ENCODE measurements at regions not wholly inside any gene's neighbourhood (a gene's known extent, or its start where the extent isn't known, plus 50 kb on each side); places are given as distances from the start of the nearest gene placed in this dataset.

DNA sequence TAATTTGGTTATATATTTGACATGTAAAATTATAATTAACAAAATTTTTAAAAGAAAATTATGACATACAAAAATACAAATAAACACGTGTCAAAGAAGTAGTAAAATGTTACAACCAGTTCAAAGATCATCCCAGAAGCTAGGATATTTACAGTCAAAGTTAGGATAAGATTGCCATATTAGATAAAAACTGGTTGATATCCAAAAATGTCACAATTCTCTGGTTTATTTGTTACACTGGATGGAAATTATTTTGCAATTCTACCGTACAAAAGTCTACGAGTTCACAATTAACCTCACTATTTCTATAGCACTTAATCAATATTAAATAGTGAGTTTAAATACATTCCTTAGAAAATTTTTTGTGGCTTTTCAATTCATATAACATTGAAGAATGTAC lies 673.8 kb downstream of the GBE1 start:
- H3K27me3 ChIP-seq (ENCODE audit: control insufficient read depth, insufficient read depth, low read length), result no peaks in the 10 kb centered on the region
- in situ Hi-C loops (cut with HindIII; ENCODE audit: low pct_unique_long_range_greater_than_20kb, low sequenced_read_pairs), result no loop called here
- no peaks in the 10 kb centered on the region for H3K4me1 ChIP-seq (ENCODE audit: control insufficient read depth, insufficient read depth, low read length)
- DNase-seq (ENCODE audit: low read depth, low spot score) (no peak), ATAC-seq (no peak)
- H3K4me3 ChIP-seq (ENCODE audit: low read depth in 2 of 2, low read length in 2 of 2), result no peak overlapping the region
- TF ChIP-seq, protein P1, sequence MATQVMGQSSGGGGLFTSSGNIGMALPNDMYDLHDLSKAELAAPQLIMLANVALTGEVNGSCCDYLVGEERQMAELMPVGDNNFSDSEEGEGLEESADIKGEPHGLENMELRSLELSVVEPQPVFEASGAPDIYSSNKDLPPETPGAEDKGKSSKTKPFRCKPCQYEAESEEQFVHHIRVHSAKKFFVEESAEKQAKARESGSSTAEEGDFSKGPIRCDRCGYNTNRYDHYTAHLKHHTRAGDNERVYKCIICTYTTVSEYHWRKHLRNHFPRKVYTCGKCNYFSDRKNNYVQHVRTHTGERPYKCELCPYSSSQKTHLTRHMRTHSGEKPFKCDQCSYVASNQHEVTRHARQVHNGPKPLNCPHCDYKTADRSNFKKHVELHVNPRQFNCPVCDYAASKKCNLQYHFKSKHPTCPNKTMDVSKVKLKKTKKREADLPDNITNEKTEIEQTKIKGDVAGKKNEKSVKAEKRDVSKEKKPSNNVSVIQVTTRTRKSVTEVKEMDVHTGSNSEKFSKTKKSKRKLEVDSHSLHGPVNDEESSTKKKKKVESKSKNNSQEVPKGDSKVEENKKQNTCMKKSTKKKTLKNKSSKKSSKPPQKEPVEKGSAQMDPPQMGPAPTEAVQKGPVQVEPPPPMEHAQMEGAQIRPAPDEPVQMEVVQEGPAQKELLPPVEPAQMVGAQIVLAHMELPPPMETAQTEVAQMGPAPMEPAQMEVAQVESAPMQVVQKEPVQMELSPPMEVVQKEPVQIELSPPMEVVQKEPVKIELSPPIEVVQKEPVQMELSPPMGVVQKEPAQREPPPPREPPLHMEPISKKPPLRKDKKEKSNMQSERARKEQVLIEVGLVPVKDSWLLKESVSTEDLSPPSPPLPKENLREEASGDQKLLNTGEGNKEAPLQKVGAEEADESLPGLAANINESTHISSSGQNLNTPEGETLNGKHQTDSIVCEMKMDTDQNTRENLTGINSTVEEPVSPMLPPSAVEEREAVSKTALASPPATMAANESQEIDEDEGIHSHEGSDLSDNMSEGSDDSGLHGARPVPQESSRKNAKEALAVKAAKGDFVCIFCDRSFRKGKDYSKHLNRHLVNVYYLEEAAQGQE (IDR thresholded peaks at IDR 0.05; ENCODE audit: insufficient read depth in 1 of 2, low read depth in 2 of 2, low read length in 1 of 2), result no peak
- TF ChIP-seq POLR2AphosphoS5 (IDR thresholded peaks at IDR 0.05; ENCODE audit: low read depth, low read length), result no peak
- TF ChIP-seq, protein P2, sequence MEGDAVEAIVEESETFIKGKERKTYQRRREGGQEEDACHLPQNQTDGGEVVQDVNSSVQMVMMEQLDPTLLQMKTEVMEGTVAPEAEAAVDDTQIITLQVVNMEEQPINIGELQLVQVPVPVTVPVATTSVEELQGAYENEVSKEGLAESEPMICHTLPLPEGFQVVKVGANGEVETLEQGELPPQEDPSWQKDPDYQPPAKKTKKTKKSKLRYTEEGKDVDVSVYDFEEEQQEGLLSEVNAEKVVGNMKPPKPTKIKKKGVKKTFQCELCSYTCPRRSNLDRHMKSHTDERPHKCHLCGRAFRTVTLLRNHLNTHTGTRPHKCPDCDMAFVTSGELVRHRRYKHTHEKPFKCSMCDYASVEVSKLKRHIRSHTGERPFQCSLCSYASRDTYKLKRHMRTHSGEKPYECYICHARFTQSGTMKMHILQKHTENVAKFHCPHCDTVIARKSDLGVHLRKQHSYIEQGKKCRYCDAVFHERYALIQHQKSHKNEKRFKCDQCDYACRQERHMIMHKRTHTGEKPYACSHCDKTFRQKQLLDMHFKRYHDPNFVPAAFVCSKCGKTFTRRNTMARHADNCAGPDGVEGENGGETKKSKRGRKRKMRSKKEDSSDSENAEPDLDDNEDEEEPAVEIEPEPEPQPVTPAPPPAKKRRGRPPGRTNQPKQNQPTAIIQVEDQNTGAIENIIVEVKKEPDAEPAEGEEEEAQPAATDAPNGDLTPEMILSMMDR (IDR thresholded peaks at IDR 0.05), result no peak
- no peak for TF ChIP-seq TCF7L2 (IDR thresholded peaks at IDR 0.05; ENCODE audit: low read depth, low read length)
- TF ChIP-seq SIN3A (IDR thresholded peaks at IDR 0.05; ENCODE audit: borderline replicate concordance, insufficient read depth, low read depth, low read length), result no peak
- H3K9me3 ChIP-seq (ENCODE audit: control insufficient read depth, insufficient read depth, low read depth, low read length), result no peaks in the 10 kb centered on the region
- ChIA-PET CTCF (no interaction called here), POLR2A (no interaction called here)
- BruUV-seq (replicated peaks), result no TSS peak
- H3K27ac ChIP-seq (ENCODE audit: low read length), result no peak overlapping the region
- intact Hi-C loops (cut with micrococcal nuclease; ENCODE audit: unreplicated experiment), result no loop called here
- H3K36me3 ChIP-seq (ENCODE audit: control insufficient read depth, insufficient read depth, low read length), result no peaks in the 10 kb centered on the region

DNA sequence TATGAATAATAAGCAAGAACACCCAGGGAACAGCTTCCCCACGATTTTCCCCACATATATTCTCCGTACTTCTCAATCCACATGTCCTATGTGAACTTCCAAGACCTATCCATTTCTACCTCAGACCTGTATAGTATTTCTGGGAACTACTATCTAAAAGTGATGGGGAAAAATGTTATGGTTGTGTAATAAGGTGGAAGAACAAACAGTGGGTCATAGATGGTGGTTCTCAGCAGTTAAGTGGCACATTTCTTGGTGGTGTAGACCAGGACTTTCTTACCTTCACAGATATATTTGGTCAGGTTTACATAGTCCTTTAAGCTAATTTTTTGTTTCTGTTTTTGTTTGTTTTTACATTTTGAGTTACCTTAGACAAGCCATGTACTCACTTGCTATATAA lies 675.1 kb downstream of the GBE1 start:
- TF ChIP-seq, protein P1 (IDR thresholded peaks at IDR 0.05; ENCODE audit: insufficient read depth in 1 of 2, low read depth in 2 of 2, low read length in 1 of 2), result no peak
- TF ChIP-seq SIN3A (IDR thresholded peaks at IDR 0.05; ENCODE audit: borderline replicate concordance, insufficient read depth, low read depth, low read length) (no peak), TCF7L2 (IDR thresholded peaks at IDR 0.05; ENCODE audit: low read depth, low read length) (no peak), POLR2AphosphoS5 (IDR thresholded peaks at IDR 0.05; ENCODE audit: low read depth, low read length) (no peak)
- TF ChIP-seq, protein P2 (IDR thresholded peaks at IDR 0.05), result no peak
- POLR2A ChIA-PET, result no interaction called here
- H3K9me3 ChIP-seq (ENCODE audit: control insufficient read depth, insufficient read depth, low read depth, low read length), result no peaks in the 10 kb centered on the region
- no peaks in the 10 kb centered on the region for H3K4me1 ChIP-seq (ENCODE audit: control insufficient read depth, insufficient read depth, low read length)
- no peak for DNase-seq (ENCODE audit: low read depth, low spot score)
- no peak overlapping the region for H3K27ac ChIP-seq (ENCODE audit: low read length)
- intact Hi-C loops (cut with micrococcal nuclease; ENCODE audit: unreplicated experiment) (no loop called here), in situ Hi-C loops (cut with HindIII; ENCODE audit: low pct_unique_long_range_greater_than_20kb, low sequenced_read_pairs) (no loop called here)
- ATAC-seq, result no peak
- CTCF ChIA-PET, result no interaction called here
- no peaks in the 10 kb centered on the region for H3K27me3 ChIP-seq (ENCODE audit: control insufficient read depth, insufficient read depth, low read length)
- H3K36me3 ChIP-seq (ENCODE audit: control insufficient read depth, insufficient read depth, low read length), result no peaks in the 10 kb centered on the region
- BruUV-seq (replicated peaks), result no TSS peak
- H3K4me3 ChIP-seq (ENCODE audit: low read depth in 2 of 2, low read length in 2 of 2), result no peak overlapping the region

Measured in Panc1 (cell line).